AG04450 (cell line): ENCODE measurements at regions not wholly inside any gene's neighbourhood (a gene's known extent, or its start where the extent isn't known, plus 50 kb on each side); places are given as distances from the start of the nearest gene placed in this dataset.

ENCODE experiments used
- CTCF ChIA-PET: fragments of 300-600, 350-600 bp; formaldehyde crosslinking; extraction: SDS; loops from one replicate; lab custom pipeline; 2022; ENCODE audit warnings: antibody characterized with exemption, inconsistent platforms; lab: Charles Lee
- POLR2A ChIA-PET: fragments of 350-600 bp; formaldehyde crosslinking; extraction: SDS; loops from one replicate; lab custom pipeline; 2021; ENCODE audit warnings: antibody characterized with exemption, inconsistent platforms; lab: Yijun Ruan, JAX
- DNase-seq: peaks from one replicate; pipeline ENCODE4 v3.0.0-alpha.2; 2011; ENCODE audit warnings: low read depth, low spot score
- H3K27ac ChIP-seq: one replicate; pipeline ENCODE4 v1.5.1; 2012; ENCODE audit warnings: low read depth, low read length, control low read depth
- H3K27me3 ChIP-seq: one replicate; pipeline ENCODE4 v1.6.0; 2012; ENCODE audit warnings: low read length; ENCODE audit not compliant: control insufficient read depth, insufficient read depth
- H3K4me3 ChIP-seq: 2 replicates; pipeline ENCODE4 v1.5.1; 2011; ENCODE audit warnings: mild to moderate bottlenecking, low read depth, low read length, control low read depth
- H3K9me3 ChIP-seq: 2 replicates; pipeline ENCODE4 v1.5.1; 2012; ENCODE audit warnings: low read length; ENCODE audit not compliant: control insufficient read depth, insufficient read depth
- CTCF ChIP-seq: IDR thresholded peaks from 2 replicates; pipeline ENCODE4 v1.5.1; 2011; ENCODE audit warnings: low read depth, low read length, control low read depth, inconsistent platforms

GRCh38 chr16:59740858-59741257 is 1006.7 kb upstream of the GOT2 start:
- POLR2A ChIA-PET: no interaction called here

DNA sequence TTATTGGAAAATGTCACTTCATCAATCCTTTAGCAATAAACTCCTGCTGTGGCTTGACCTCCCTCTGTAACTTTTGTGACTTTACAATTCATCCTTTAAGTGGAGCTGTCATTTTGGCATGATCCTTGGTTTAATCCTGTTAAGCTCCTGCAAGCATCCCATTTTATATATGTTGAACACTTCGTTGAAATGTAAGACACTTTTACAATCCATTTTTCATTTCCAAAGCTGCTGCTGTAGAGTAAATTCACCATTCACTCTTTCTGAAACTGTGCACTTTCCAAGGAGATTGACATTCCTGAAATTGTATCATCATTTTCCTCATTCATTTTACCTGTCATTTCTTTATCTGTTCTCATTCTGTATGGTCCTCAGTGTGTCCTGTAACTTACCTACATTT is 1003.2 kb upstream of the GOT2 start:
- no peak for TF ChIP-seq CTCF
- Histone ChIP-seq H3K4me3 (no peak overlapping the region), H3K27ac (no peak overlapping the region), H3K9me3 (no peaks in the 10 kb centered on the region), H3K27me3 (no peaks in the 10 kb centered on the region)
- CTCF ChIA-PET: no interaction called here
- no peak for DNase-seq
- POLR2A ChIA-PET: no interaction called here

More at GRCh38 chr16:59740858-59741257, 1006.7 kb upstream of the GOT2 start:
- CTCF ChIA-PET: no interaction called here
- Histone ChIP-seq H3K4me3 (no peak overlapping the region), H3K27me3 (no peaks in the 10 kb centered on the region), H3K27ac (no peak overlapping the region), H3K9me3 (no peaks in the 10 kb centered on the region)
- no peak for TF ChIP-seq CTCF
- no peak for DNase-seq

GRCh38 chr16:59733321-59733720 is 999.2 kb upstream of the GOT2 start:
- no peaks in the 10 kb centered on the region for H3K9me3 ChIP-seq
- no peak overlapping the region for H3K4me3 ChIP-seq
- POLR2A ChIA-PET: no interaction called here
- H3K27me3 ChIP-seq: no peaks in the 10 kb centered on the region
- H3K27ac ChIP-seq: no peak overlapping the region
- DNase-seq: no peak
- CTCF ChIA-PET: no interaction called here
- no peak for TF ChIP-seq CTCF

DNA sequence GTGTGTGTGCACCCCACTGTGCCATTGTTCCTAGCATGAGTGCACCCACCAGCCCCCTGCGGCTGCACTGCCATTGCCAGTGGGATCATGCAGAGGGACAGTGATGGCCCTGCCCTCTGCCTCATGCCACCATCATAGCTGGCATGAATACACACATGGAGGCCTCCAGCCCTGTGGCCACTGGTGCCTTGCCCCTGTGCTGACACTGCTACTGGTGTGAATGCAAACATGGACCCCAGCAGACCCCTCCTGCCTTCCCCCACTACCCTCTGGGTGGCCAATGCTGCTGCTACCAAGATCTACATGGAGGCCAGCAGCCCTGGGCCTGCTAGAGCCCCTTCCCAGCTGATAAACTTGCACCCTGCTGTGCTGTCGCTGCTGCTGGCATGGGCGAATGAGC is 995.5 kb upstream of the GOT2 start:
- Histone ChIP-seq H3K27me3 (no peaks in the 10 kb centered on the region), H3K4me3 (no peak overlapping the region), H3K9me3 (no peaks in the 10 kb centered on the region), H3K27ac (no peak overlapping the region)
- TF ChIP-seq CTCF: no peak
- POLR2A ChIA-PET: no interaction called here
- no peak for DNase-seq
- CTCF ChIA-PET: no interaction called here

DNA sequence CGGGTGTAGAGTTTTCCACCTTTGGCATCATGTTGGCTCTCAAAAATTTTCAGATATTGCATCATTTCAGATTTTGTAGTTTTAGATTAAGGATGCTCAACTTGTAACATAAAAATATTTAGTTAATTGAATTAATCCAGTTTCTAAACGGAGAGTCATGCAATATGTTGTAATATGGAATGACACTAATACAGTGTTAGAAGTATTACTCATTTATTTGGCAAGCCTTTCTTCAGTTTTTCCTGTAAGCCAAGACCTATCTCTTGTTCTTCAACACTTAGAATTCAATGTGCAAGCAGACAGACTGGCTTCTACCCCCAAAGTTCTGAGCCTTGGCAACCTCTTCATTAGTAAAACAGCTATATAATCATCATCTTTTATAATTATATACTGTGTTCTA is 985.0 kb upstream of the GOT2 start:
- H3K27me3 ChIP-seq: no peaks in the 10 kb centered on the region
- no peak overlapping the region for H3K4me3 ChIP-seq
- H3K9me3 ChIP-seq: no peaks in the 10 kb centered on the region
- POLR2A ChIA-PET: no interaction called here
- CTCF ChIA-PET: no interaction called here
- no peak for TF ChIP-seq CTCF
- no peak for DNase-seq
- H3K27ac ChIP-seq: no peak overlapping the region
